HL-60/S4 (cell line): ENCODE measurements at regions not wholly inside any gene's neighbourhood (a gene's known extent, or its start where the extent isn't known, plus 50 kb on each side); places are given as distances from the start of the nearest gene placed in this dataset.

Experiments
- in situ Hi-C: fragments of 300-500 bp; cut with MboI; formaldehyde crosslinking; loops from 2 replicates; pipeline ENCODE4 v1.14.3; 2022; ENCODE audit warnings: low sequenced_read_pairs

GRCh38 chr2:8006626-8007025 is 675.2 kb upstream of the ID2 start:
- in situ Hi-C loops, result no loop called here

GRCh38 chr2:8009010-8009597 is 672.8 kb upstream of the ID2 start:
- in situ Hi-C loops, result no loop called here

GRCh38 chr2:8015848-8016600 is 665.8 kb upstream of the ID2 start:
- in situ Hi-C loops, result no loop called here

GRCh38 chr2:8016688-8017087 is 665.2 kb upstream of the ID2 start:
- in situ Hi-C loops, result no loop called here

- in situ Hi-C loops, result no loop called here
These were observed 662.9 kb upstream of the ID2 start for GRCh38 chr2:8018956-8019355.

GRCh38 chr2:8019934-8020333 is 661.9 kb upstream of the ID2 start:
- in situ Hi-C loops, result no loop called here

- in situ Hi-C loops, result no loop called here
These were observed 659.9 kb upstream of the ID2 start for GRCh38 chr2:8021921-8022320.

GRCh38 chr2:8022908-8023640 is 658.8 kb upstream of the ID2 start:
- in situ Hi-C loops, result no loop called here

GRCh38 chr2:8024506-8024905 is 657.4 kb upstream of the ID2 start:
- in situ Hi-C loops, result no loop called here

- in situ Hi-C loops, result no loop called here
These were observed 655.5 kb upstream of the ID2 start for GRCh38 chr2:8026381-8026780.

- in situ Hi-C loops, result no loop called here
These were observed 654.5 kb upstream of the ID2 start for GRCh38 chr2:8027387-8027786.

- in situ Hi-C loops, result no loop called here
These were observed 653.8 kb upstream of the ID2 start for GRCh38 chr2:8028036-8028435.

- in situ Hi-C loops, result no loop called here
These were observed 653.4 kb upstream of the ID2 start for GRCh38 chr2:8028436-8028835.

GRCh38 chr2:8028981-8029380 is 652.9 kb upstream of the ID2 start:
- in situ Hi-C loops, result no loop called here

GRCh38 chr2:8030573-8031303 is 651.1 kb upstream of the ID2 start:
- in situ Hi-C loops, result no loop called here

GRCh38 chr2:8031370-8031769 is 650.5 kb upstream of the ID2 start:
- in situ Hi-C loops, result no loop called here

- in situ Hi-C loops, result no loop called here
These were observed 648.2 kb upstream of the ID2 start for GRCh38 chr2:8033546-8034096.

GRCh38 chr2:8036366-8036765 is 645.5 kb upstream of the ID2 start:
- in situ Hi-C loops, result no loop called here

- in situ Hi-C loops, result no loop called here
These were observed 642.1 kb upstream of the ID2 start for GRCh38 chr2:8039732-8040131.

- in situ Hi-C loops, result no loop called here
These were observed 638.6 kb upstream of the ID2 start for GRCh38 chr2:8043295-8043694.

- in situ Hi-C loops, result no loop called here
These were observed 637.7 kb upstream of the ID2 start for GRCh38 chr2:8044046-8044594.
